ENCODE measurements at regions not wholly inside any gene's neighbourhood (a gene's known extent, or its start where the extent isn't known, plus 50 kb on each side); places are given as distances from the start of the nearest gene placed in this dataset.
"Not testable (repeated sequence)": the region's sequence is repeated elsewhere in the genome, so short reads cannot be mapped to it uniquely, and the experiment has no call there.

- not testable (repeated sequence) for H3K9me3 ChIP-seq (ENCODE audit: control insufficient read depth, insufficient read depth, low read length); H3K4me3 ChIP-seq (ENCODE audit: low read depth, low read length); H3K36me3 ChIP-seq (ENCODE audit: control insufficient read depth, insufficient read depth, low read length); H3K4me1 ChIP-seq (ENCODE audit: control insufficient read depth, insufficient read depth, low read length); H3K9ac ChIP-seq (ENCODE audit: low read depth, low read length); H3K27me3 ChIP-seq (ENCODE audit: control insufficient read depth, insufficient read depth, low read length)
These were observed 92.7 kb downstream of the ATP6V0E2 start for GRCh38 chr7:149966444-149966843.

GRCh38 chr7:149972977-149973376 lies 99.2 kb downstream of the ATP6V0E2 start:
- not testable (repeated sequence) for H3K36me3 ChIP-seq (ENCODE audit: control insufficient read depth, insufficient read depth, low read length); H3K4me3 ChIP-seq (ENCODE audit: low read depth, low read length); H3K4me1 ChIP-seq (ENCODE audit: control insufficient read depth, insufficient read depth, low read length); H3K9ac ChIP-seq (ENCODE audit: low read depth, low read length); H3K27me3 ChIP-seq (ENCODE audit: control insufficient read depth, insufficient read depth, low read length); H3K9me3 ChIP-seq (ENCODE audit: control insufficient read depth, insufficient read depth, low read length)

DNA sequence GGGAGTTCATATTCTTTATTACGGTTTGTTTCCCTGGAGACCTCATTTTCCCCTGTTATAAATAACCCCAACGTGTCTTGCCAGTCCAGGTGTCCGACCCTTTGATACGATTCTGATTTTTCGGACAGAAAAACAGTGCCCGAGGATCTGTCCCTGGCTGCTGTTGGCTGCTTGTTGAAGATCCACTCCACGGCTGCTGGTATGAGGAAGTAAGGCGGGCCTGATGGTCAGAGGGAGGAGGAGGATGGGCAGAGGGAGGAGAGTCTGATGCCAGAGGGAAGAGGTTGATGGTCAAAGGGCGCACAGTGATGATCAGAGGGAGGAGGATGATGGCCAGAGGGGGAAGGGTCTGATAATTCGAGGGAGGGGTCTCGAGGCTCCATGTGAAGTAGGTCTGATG lies 99.9 kb downstream of the ATP6V0E2 start:
- H3K36me3 ChIP-seq (ENCODE audit: control insufficient read depth, insufficient read depth, low read length); H3K9ac ChIP-seq (ENCODE audit: low read depth, low read length); H3K4me3 ChIP-seq (ENCODE audit: low read depth, low read length); H3K27me3 ChIP-seq (ENCODE audit: control insufficient read depth, insufficient read depth, low read length); H3K4me1 ChIP-seq (ENCODE audit: control insufficient read depth, insufficient read depth, low read length); H3K9me3 ChIP-seq (ENCODE audit: control insufficient read depth, insufficient read depth, low read length): not testable (repeated sequence)

GRCh38 chr7:149975608-149976007 lies 101.8 kb downstream of the ATP6V0E2 start:
- not testable (repeated sequence) for H3K9ac ChIP-seq (ENCODE audit: low read depth, low read length); H3K4me3 ChIP-seq (ENCODE audit: low read depth, low read length); H3K27me3 ChIP-seq (ENCODE audit: control insufficient read depth, insufficient read depth, low read length); H3K36me3 ChIP-seq (ENCODE audit: control insufficient read depth, insufficient read depth, low read length); H3K9me3 ChIP-seq (ENCODE audit: control insufficient read depth, insufficient read depth, low read length); H3K4me1 ChIP-seq (ENCODE audit: control insufficient read depth, insufficient read depth, low read length)

DNA sequence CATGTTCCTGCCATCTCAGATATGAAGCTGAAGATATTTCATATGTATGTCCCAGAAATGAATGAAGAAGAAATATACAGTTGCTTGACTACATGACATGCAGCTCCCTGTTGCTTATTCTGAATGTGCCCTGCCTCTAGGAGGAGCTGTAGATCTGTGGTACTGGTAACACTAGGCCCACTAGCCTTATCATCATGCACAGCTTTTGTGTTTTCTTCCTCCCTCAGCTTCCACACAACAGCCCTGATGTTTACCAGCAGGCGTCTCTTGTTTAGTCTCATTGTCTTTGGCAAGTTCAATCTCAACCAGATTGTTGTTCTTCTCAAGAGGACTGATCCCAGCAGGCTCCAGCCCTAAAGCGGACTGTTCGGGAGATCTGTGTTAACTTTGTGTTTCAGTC lies 104.8 kb downstream of the ATP6V0E2 start:
- not testable (repeated sequence) for H3K4me3 ChIP-seq (ENCODE audit: low read depth, low read length); H3K27me3 ChIP-seq (ENCODE audit: control insufficient read depth, insufficient read depth, low read length); H3K36me3 ChIP-seq (ENCODE audit: control insufficient read depth, insufficient read depth, low read length); H3K9ac ChIP-seq (ENCODE audit: low read depth, low read length); H3K9me3 ChIP-seq (ENCODE audit: control insufficient read depth, insufficient read depth, low read length); H3K4me1 ChIP-seq (ENCODE audit: control insufficient read depth, insufficient read depth, low read length)

DNA sequence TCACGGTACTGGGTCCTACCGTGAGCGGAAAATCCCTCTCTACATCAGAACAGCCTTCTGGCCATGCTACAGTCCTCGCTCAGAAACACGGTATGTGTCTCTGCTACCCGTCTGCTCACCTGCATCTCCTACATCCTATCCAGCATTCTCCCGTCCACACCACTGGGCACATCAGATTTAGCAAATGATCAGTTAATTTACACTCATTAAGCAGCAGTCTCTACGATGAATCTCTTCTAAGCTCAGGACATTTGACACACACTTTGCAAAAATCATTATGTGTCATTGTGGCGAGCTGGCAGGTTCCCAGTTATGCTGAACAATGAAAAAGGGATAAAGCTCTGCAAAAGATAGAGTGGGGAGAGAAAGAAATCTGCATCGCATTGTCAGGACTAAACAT lies 105.2 kb downstream of the ATP6V0E2 start:
- not testable (repeated sequence) for H3K36me3 ChIP-seq (ENCODE audit: control insufficient read depth, insufficient read depth, low read length); H3K9ac ChIP-seq (ENCODE audit: low read depth, low read length); H3K27me3 ChIP-seq (ENCODE audit: control insufficient read depth, insufficient read depth, low read length); H3K4me1 ChIP-seq (ENCODE audit: control insufficient read depth, insufficient read depth, low read length); H3K9me3 ChIP-seq (ENCODE audit: control insufficient read depth, insufficient read depth, low read length); H3K4me3 ChIP-seq (ENCODE audit: low read depth, low read length)

DNA sequence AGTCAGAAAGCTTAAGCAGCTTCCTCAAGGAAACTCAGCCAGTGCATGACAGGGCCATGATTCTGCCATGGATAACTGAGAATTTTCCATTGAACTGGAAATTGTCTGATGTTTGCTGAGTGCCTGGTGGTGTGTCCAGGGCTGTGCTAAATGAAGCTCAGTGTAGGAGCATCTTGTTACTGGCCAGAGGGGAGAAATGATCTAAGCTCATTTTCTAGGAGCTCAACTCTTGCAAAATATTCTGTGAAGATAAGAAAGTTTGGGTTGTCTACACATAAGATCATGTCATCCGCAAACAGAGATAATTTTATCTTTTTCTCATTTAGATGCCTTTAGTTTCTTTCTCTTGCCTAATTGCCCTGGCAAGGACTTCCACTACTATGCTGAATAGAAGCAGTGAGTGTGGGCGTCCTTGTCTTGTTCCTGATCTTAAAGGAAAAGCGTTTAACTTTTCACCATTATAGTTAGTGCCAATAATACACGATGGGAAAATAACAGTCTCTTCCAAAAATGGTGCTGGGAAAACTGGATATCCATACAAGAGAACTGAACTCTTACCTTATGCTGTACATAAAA lies 108.9 kb downstream of the ATP6V0E2 start:
- H3K4me1 ChIP-seq (ENCODE audit: control insufficient read depth, insufficient read depth, low read length); H3K4me3 ChIP-seq (ENCODE audit: low read depth, low read length); H3K36me3 ChIP-seq (ENCODE audit: control insufficient read depth, insufficient read depth, low read length); H3K9ac ChIP-seq (ENCODE audit: low read depth, low read length); H3K9me3 ChIP-seq (ENCODE audit: control insufficient read depth, insufficient read depth, low read length); H3K27me3 ChIP-seq (ENCODE audit: control insufficient read depth, insufficient read depth, low read length): not testable (repeated sequence)

DNA sequence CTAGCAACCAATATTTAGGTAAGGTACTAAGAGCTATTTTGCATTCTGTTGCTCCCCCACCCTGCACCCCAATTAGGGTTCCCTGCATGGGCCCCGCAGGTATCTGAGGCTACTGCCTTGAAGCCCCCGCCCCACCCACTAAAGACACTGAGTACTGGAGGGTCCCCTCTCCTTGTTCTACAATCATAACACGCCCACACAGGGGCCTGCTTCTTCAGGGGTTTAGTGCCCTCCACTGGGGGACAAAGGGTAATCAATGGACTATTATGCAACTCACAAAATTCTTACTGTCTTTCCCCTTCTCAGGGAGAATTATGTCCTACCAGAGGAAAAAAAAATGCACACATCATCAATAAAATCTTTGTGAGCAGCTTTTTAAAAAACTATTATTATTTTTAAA lies 113.1 kb downstream of the ATP6V0E2 start:
- H3K27me3 ChIP-seq (ENCODE audit: control insufficient read depth, insufficient read depth, low read length); H3K4me1 ChIP-seq (ENCODE audit: control insufficient read depth, insufficient read depth, low read length); H3K36me3 ChIP-seq (ENCODE audit: control insufficient read depth, insufficient read depth, low read length): not testable (repeated sequence)

DNA sequence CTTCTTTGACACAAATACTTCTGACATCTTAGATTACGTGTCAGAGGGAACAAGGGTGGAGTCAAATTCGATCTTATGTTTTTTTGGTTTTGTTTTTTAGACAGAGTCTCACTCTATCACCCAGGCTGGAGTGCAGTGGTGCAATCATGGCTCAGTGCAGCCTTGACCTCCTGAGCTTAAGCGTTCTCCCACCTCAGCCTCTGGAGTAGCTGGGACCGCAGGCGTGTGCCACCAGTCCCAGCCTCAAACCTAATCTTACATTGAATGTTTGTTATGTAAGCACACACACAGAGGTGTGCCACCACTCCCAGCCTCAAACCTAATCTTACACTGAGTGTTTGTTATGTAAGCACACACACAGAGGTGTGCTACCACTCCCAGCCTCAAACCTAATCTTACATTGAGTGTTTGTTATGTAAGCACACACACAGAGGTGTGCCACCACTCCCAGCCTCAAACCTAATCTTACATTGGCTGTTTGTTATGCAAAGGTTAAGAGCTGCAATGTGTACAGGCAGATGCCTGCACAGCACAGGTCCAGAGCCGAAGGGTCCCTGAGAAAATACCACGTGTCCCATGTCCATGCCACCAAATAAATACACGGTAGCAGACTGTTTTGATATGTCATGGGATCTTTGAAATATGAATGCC lies 118.0 kb downstream of the ATP6V0E2 start:
- not testable (repeated sequence) for H3K9ac ChIP-seq (ENCODE audit: low read depth, low read length); H3K4me1 ChIP-seq (ENCODE audit: control insufficient read depth, insufficient read depth, low read length); H3K9me3 ChIP-seq (ENCODE audit: control insufficient read depth, insufficient read depth, low read length); H3K4me3 ChIP-seq (ENCODE audit: low read depth, low read length); H3K27me3 ChIP-seq (ENCODE audit: control insufficient read depth, insufficient read depth, low read length); H3K36me3 ChIP-seq (ENCODE audit: control insufficient read depth, insufficient read depth, low read length)

More for the DNA sequence above, 113.1 kb downstream of the ATP6V0E2 start:
- H3K4me3 ChIP-seq (ENCODE audit: low read depth, low read length); H3K9me3 ChIP-seq (ENCODE audit: control insufficient read depth, insufficient read depth, low read length); H3K9ac ChIP-seq (ENCODE audit: low read depth, low read length): not testable (repeated sequence)

- H3K4me1 ChIP-seq (ENCODE audit: control insufficient read depth, insufficient read depth, low read length); H3K27me3 ChIP-seq (ENCODE audit: control insufficient read depth, insufficient read depth, low read length); H3K4me3 ChIP-seq (ENCODE audit: low read depth, low read length); H3K9ac ChIP-seq (ENCODE audit: low read depth, low read length); H3K36me3 ChIP-seq (ENCODE audit: control insufficient read depth, insufficient read depth, low read length); H3K9me3 ChIP-seq (ENCODE audit: control insufficient read depth, insufficient read depth, low read length): not testable (repeated sequence)
These were observed 118.6 kb downstream of the ATP6V0E2 start for GRCh38 chr7:149992366-149992765.

DNA sequence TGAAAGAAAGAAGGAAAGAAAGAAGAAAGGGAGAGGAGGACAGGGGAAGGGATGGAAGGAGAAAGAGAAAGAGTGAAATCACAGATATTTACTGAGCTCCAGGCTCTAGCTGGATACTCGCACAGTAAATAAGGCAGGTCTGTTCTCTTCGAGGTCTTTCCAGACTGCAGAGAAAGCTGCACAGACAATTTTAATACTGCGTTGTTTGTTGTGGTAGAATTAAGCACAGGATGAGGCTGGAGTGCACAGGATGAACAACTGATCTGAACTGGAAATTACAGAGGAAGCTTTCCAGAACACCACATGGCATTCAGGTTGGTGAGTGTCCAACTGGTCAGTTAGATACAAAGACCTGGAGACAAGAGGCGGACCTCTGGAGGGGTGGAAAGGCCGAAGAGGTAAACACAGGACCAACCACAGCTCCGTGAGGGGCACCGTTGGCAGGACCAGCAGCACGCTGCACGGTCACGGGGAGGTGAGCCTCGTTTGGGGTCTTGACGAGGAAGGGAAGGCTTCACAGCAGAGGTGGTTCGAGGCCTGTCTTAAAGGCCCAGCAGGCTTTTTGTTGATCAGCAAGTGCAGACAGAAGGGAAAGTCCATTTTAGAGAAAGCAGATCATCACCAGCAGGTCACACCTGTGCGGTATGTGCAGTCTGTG lies 121.7 kb downstream of the ATP6V0E2 start:
- H3K27me3 ChIP-seq (ENCODE audit: control insufficient read depth, insufficient read depth, low read length); H3K36me3 ChIP-seq (ENCODE audit: control insufficient read depth, insufficient read depth, low read length); H3K9ac ChIP-seq (ENCODE audit: low read depth, low read length); H3K9me3 ChIP-seq (ENCODE audit: control insufficient read depth, insufficient read depth, low read length); H3K4me1 ChIP-seq (ENCODE audit: control insufficient read depth, insufficient read depth, low read length); H3K4me3 ChIP-seq (ENCODE audit: low read depth, low read length): not testable (repeated sequence)

DNA sequence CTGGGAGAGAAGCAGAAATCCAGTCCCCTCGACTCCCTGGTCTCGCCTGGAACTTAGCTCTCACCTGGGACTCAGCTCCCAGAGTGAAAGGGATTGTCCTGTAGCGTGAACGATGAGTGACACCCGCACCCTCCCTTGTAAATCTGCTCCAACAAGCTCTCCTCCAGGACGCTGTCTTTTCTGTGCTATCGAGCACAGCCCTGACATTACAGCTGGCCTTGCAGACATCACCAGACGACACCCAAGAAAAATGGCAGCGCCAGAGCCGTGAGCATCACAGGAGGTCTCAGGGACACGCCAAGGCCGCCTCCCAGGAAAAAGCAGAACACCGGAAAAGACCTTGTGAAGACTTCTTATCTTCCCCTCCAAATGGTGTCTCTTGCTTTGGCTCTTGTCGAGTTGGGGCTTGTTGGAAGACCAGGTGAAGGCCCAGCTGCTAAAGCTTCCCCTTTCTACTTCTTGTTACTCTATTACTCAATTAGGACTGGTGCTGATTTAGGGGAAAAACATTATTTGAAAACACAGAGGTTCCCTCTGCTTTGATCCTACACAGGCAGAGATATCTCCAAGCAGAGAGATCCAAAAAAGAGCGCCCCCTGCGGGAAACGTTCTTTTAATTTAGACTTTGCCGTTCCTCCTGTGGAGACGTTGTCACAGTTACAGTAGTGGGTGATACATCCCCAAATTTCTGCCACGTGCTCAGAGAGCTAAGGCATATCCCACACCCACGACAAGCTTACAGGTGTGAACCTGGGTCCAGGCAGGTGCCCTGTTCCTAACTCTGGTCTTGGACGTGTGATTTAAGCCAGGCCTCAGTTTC lies 127.2 kb downstream of the ATP6V0E2 start:
- not testable (repeated sequence) for H3K9me3 ChIP-seq (ENCODE audit: control insufficient read depth, insufficient read depth, low read length); H3K9ac ChIP-seq (ENCODE audit: low read depth, low read length); H3K36me3 ChIP-seq (ENCODE audit: control insufficient read depth, insufficient read depth, low read length); H3K4me3 ChIP-seq (ENCODE audit: low read depth, low read length); H3K4me1 ChIP-seq (ENCODE audit: control insufficient read depth, insufficient read depth, low read length); H3K27me3 ChIP-seq (ENCODE audit: control insufficient read depth, insufficient read depth, low read length)

Measured in iPS-15b (cell line).